NCI-H226 (cell line): ENCODE measurements at regions not wholly inside any gene's neighbourhood (a gene's known extent, or its start where the extent isn't known, plus 50 kb on each side); places are given as distances from the start of the nearest gene placed in this dataset.
"Not testable (repeated sequence)": the region's sequence is repeated elsewhere in the genome, so short reads cannot be mapped to it uniquely, and the experiment has no call there.

Experiments
- DNase-seq: peaks from one replicate; pipeline ENCODE4 v3.0.0-alpha.2; 2015

- DNase-seq: no peak
Observed at GRCh38 chr10:60613434-60613833, 164.8 kb upstream of the CDK1 start.

- DNase-seq: peak; percentile 85
Observed at GRCh38 chr10:60611291-60611747, 167.0 kb upstream of the CDK1 start.

- DNase-seq: no peak
Observed at GRCh38 chr10:60607372-60607771, 170.9 kb upstream of the CDK1 start.

- DNase-seq: peak; percentile 96
Observed at GRCh38 chr10:60606343-60607080, 171.8 kb upstream of the CDK1 start.

- DNase-seq: no peak
Observed at GRCh38 chr10:60605476-60605875, 172.8 kb upstream of the CDK1 start.

- no peak for DNase-seq
Observed at GRCh38 chr10:60604342-60604741, 173.9 kb upstream of the CDK1 start.

- no peak for DNase-seq
Observed at GRCh38 chr10:60597513-60597912, 180.8 kb upstream of the CDK1 start.

- no peak for DNase-seq
Observed at GRCh38 chr10:60595852-60596251, 182.4 kb upstream of the CDK1 start.

- DNase-seq: no peak
Observed at GRCh38 chr10:60594476-60595051, 183.7 kb upstream of the CDK1 start.

GRCh38 chr10:60591119-60591518 lies 187.2 kb upstream of the CDK1 start:
- DNase-seq: no peak

GRCh38 chr10:60589376-60589775 lies 188.9 kb upstream of the CDK1 start:
- no peak for DNase-seq

- not testable (repeated sequence) for DNase-seq
Observed at GRCh38 chr10:60581782-60582181, 192.1 kb upstream of the ANK3 start.

GRCh38 chr10:60578217-60578616 lies 188.5 kb upstream of the ANK3 start:
- DNase-seq: no peak

- no peak for DNase-seq
Observed at GRCh38 chr10:60576130-60577069, 186.7 kb upstream of the ANK3 start.

- no peak for DNase-seq
Observed at GRCh38 chr10:60575105-60575504, 185.4 kb upstream of the ANK3 start.

GRCh38 chr10:60574388-60574787 lies 184.7 kb upstream of the ANK3 start:
- DNase-seq: no peak

- DNase-seq: no peak
Observed at GRCh38 chr10:60573336-60573735, 183.7 kb upstream of the ANK3 start.

- no peak for DNase-seq
Observed at GRCh38 chr10:60572511-60573194, 183.0 kb upstream of the ANK3 start.

- DNase-seq: no peak
Observed at GRCh38 chr10:60570896-60571295, 181.2 kb upstream of the ANK3 start.

GRCh38 chr10:60570272-60570865 lies 180.7 kb upstream of the ANK3 start:
- no peak for DNase-seq

- no peak for DNase-seq
Observed at GRCh38 chr10:60569681-60570080, 180.0 kb upstream of the ANK3 start.

- no peak for DNase-seq
Observed at GRCh38 chr10:60566096-60566495, 176.4 kb upstream of the ANK3 start.

- DNase-seq: no peak
Observed at GRCh38 chr10:60565492-60565891, 175.8 kb upstream of the ANK3 start.
